ENCODE measurements at regions not wholly inside any gene's neighbourhood (a gene's known extent, or its start where the extent isn't known, plus 50 kb on each side); places are given as distances from the start of the nearest gene placed in this dataset.

- H3K4me2 ChIP-seq (ENCODE audit: low read depth, low read length, poor library complexity, severe bottlenecking), result no peak overlapping the region
- no peaks in the 10 kb centered on the region for H3K4me1 ChIP-seq (ENCODE audit: low read length)
- no peaks in the 10 kb centered on the region for H3K36me3 ChIP-seq (ENCODE audit: insufficient read depth, low read length)
- H4K20me1 ChIP-seq (ENCODE audit: insufficient read depth, low read depth, low read length), result no peaks in the 10 kb centered on the region
- H2AFZ ChIP-seq (ENCODE audit: low read length), result no peak overlapping the region
- no peaks in the 10 kb centered on the region for H3K27me3 ChIP-seq (ENCODE audit: low read length)
- H3K9me3 ChIP-seq (ENCODE audit: low read length), result no peaks in the 10 kb centered on the region
- no peak overlapping the region for H3K4me3 ChIP-seq (ENCODE audit: low read length)
- H3K27ac ChIP-seq (ENCODE audit: low read length), result no peak overlapping the region
- H3K9ac ChIP-seq (ENCODE audit: low read length), result no peak overlapping the region
- no peaks in the 10 kb centered on the region for H3K79me2 ChIP-seq (ENCODE audit: low read length)
- H3K9me2 ChIP-seq (replicated peaks; ENCODE audit: insufficient read depth, low read length), result no peaks in the 10 kb centered on the region
- no peak for DNase-seq
Observed at GRCh38 chr2:13128139-13128538, 411.4 kb downstream of the TRIB2 start.

GRCh38 chr2:13135369-13135768, 418.6 kb downstream of the TRIB2 start:
- Histone ChIP-seq H3K9me3 (ENCODE audit: low read length) (no peaks in the 10 kb centered on the region; the same call in 1 of the 2 replicates), H3K36me3 (ENCODE audit: insufficient read depth, low read length) (no peaks in the 10 kb centered on the region), H3K27ac (ENCODE audit: low read length) (no peak overlapping the region), H3K9ac (ENCODE audit: low read length) (no peak overlapping the region), H3K9me2 (replicated peaks; ENCODE audit: insufficient read depth, low read length) (no peaks in the 10 kb centered on the region), H4K20me1 (ENCODE audit: insufficient read depth, low read depth, low read length) (no peaks in the 10 kb centered on the region), H2AFZ (ENCODE audit: low read length) (no peak overlapping the region), H3K4me2 (ENCODE audit: low read depth, low read length, poor library complexity, severe bottlenecking) (no peak overlapping the region), H3K4me1 (ENCODE audit: low read length) (no peaks in the 10 kb centered on the region), H3K27me3 (ENCODE audit: low read length) (no peaks in the 10 kb centered on the region), H3K79me2 (ENCODE audit: low read length) (no peaks in the 10 kb centered on the region), H3K4me3 (ENCODE audit: low read length) (no peak overlapping the region)
- DNase-seq, result no peak

- Histone ChIP-seq H3K9me2 (replicated peaks; ENCODE audit: insufficient read depth, low read length) (no peaks in the 10 kb centered on the region), H3K4me2 (ENCODE audit: low read depth, low read length, poor library complexity, severe bottlenecking) (no peak overlapping the region), H2AFZ (ENCODE audit: low read length) (no peak overlapping the region)
Observed at GRCh38 chr2:13135856-13136255, 419.1 kb downstream of the TRIB2 start.

GRCh38 chr2:13137679-13138078, 420.9 kb downstream of the TRIB2 start:
- Histone ChIP-seq H3K36me3 (ENCODE audit: insufficient read depth, low read length) (no peaks in the 10 kb centered on the region), H3K4me1 (ENCODE audit: low read length) (no peaks in the 10 kb centered on the region), H3K9me3 (ENCODE audit: low read length) (no peaks in the 10 kb centered on the region; the same call in 1 of the 2 replicates), H3K4me2 (ENCODE audit: low read depth, low read length, poor library complexity, severe bottlenecking) (no peak overlapping the region), H3K9me2 (replicated peaks; ENCODE audit: insufficient read depth, low read length) (no peaks in the 10 kb centered on the region), H4K20me1 (ENCODE audit: insufficient read depth, low read depth, low read length) (no peaks in the 10 kb centered on the region), H3K9ac (ENCODE audit: low read length) (no peak overlapping the region), H3K27ac (ENCODE audit: low read length) (no peak overlapping the region), H3K4me3 (ENCODE audit: low read length) (no peak overlapping the region), H2AFZ (ENCODE audit: low read length) (no peak overlapping the region), H3K27me3 (ENCODE audit: low read length) (no peaks in the 10 kb centered on the region), H3K79me2 (ENCODE audit: low read length) (no peaks in the 10 kb centered on the region)
- DNase-seq, result no peak

More at GRCh38 chr2:13135856-13136255, 419.1 kb downstream of the TRIB2 start:
- H3K79me2 ChIP-seq (ENCODE audit: low read length), result no peaks in the 10 kb centered on the region
- no peaks in the 10 kb centered on the region; the same call in 1 of the 2 replicates for H3K9me3 ChIP-seq (ENCODE audit: low read length)
- no peak overlapping the region for H3K4me3 ChIP-seq (ENCODE audit: low read length)
- no peaks in the 10 kb centered on the region for H4K20me1 ChIP-seq (ENCODE audit: insufficient read depth, low read depth, low read length)
- no peaks in the 10 kb centered on the region for H3K4me1 ChIP-seq (ENCODE audit: low read length)
- no peak for DNase-seq
- H3K36me3 ChIP-seq (ENCODE audit: insufficient read depth, low read length), result no peaks in the 10 kb centered on the region
- no peaks in the 10 kb centered on the region for H3K27me3 ChIP-seq (ENCODE audit: low read length)
- no peak overlapping the region for H3K27ac ChIP-seq (ENCODE audit: low read length)
- H3K9ac ChIP-seq (ENCODE audit: low read length), result no peak overlapping the region

DNA sequence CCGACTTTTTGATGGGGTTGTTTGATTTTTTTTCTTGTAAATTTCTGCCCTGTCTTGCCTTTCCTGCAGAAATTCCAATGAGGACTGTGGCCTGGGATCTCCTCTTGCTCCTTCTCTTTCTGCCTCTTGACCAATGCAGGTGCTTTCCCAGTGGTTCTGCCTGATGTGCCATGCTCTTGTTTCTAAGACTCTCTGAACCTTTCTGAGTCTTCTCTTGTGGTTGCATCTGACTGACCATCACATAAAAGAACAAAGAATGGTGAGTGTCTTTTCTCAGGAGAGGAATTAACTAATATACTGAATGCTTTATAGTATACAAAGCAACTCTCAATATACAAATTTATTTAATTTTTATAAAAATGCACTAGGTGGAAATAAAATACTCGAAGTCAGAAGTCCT, 424.6 kb downstream of the TRIB2 start:
- Histone ChIP-seq H3K4me3 (ENCODE audit: low read length) (no peak overlapping the region), H2AFZ (ENCODE audit: low read length) (no peak overlapping the region), H3K27ac (ENCODE audit: low read length) (no peak overlapping the region), H3K79me2 (ENCODE audit: low read length) (no peaks in the 10 kb centered on the region), H3K4me1 (ENCODE audit: low read length) (no peaks in the 10 kb centered on the region), H3K27me3 (ENCODE audit: low read length) (no peaks in the 10 kb centered on the region), H3K9me3 (ENCODE audit: low read length) (no peaks in the 10 kb centered on the region; the same call in 1 of the 2 replicates), H3K9me2 (replicated peaks; ENCODE audit: insufficient read depth, low read length) (no peaks in the 10 kb centered on the region), H3K9ac (ENCODE audit: low read length) (no peak overlapping the region), H4K20me1 (ENCODE audit: insufficient read depth, low read depth, low read length) (no peaks in the 10 kb centered on the region), H3K4me2 (ENCODE audit: low read depth, low read length, poor library complexity, severe bottlenecking) (no peak overlapping the region), H3K36me3 (ENCODE audit: insufficient read depth, low read length) (no peaks in the 10 kb centered on the region)
- no peak for DNase-seq

DNA sequence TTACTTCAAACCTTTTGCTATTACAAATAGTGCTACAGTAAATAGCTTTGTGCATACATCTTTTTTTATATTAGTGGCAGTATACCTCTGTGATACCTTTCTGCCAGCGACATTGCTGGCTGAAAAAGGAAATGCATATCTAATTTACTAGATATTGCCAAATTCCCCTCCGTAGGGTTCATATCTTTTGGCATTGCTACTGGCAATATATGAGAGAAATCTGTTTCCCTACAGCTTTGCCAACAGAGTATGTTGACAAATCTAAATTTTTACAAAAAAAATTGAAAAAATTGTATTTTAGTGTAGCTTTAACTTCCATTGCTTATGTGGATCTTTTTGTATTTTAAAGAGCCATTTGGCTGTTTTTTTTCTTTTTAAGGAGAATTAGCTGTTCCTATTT, 426.7 kb downstream of the TRIB2 start:
- Histone ChIP-seq H3K4me2 (ENCODE audit: low read depth, low read length, poor library complexity, severe bottlenecking) (no peak overlapping the region), H3K9me2 (replicated peaks; ENCODE audit: insufficient read depth, low read length) (no peaks in the 10 kb centered on the region), H3K36me3 (ENCODE audit: insufficient read depth, low read length) (no peaks in the 10 kb centered on the region), H3K9ac (ENCODE audit: low read length) (no peak overlapping the region), H3K4me1 (ENCODE audit: low read length) (no peaks in the 10 kb centered on the region), H3K79me2 (ENCODE audit: low read length) (no peaks in the 10 kb centered on the region), H3K27ac (ENCODE audit: low read length) (no peak overlapping the region), H4K20me1 (ENCODE audit: insufficient read depth, low read depth, low read length) (no peaks in the 10 kb centered on the region), H3K9me3 (ENCODE audit: low read length) (no peaks in the 10 kb centered on the region; the same call in 1 of the 2 replicates), H3K4me3 (ENCODE audit: low read length) (no peak overlapping the region), H2AFZ (ENCODE audit: low read length) (no peak overlapping the region), H3K27me3 (ENCODE audit: low read length) (no peaks in the 10 kb centered on the region)
- no peak for DNase-seq

- no peak for DNase-seq
Observed at GRCh38 chr2:13156916-13157315, 440.2 kb downstream of the TRIB2 start.

GRCh38 chr2:13158466-13158865, 441.7 kb downstream of the TRIB2 start:
- Histone ChIP-seq H2AFZ (ENCODE audit: low read length) (no peak overlapping the region), H3K36me3 (ENCODE audit: insufficient read depth, low read length) (no peaks in the 10 kb centered on the region), H4K20me1 (ENCODE audit: insufficient read depth, low read depth, low read length) (no peaks in the 10 kb centered on the region), H3K79me2 (ENCODE audit: low read length) (no peaks in the 10 kb centered on the region), H3K27ac (ENCODE audit: low read length) (no peak overlapping the region), H3K9me3 (ENCODE audit: low read length) (no peaks in the 10 kb centered on the region), H3K27me3 (ENCODE audit: low read length) (no peaks in the 10 kb centered on the region), H3K9ac (ENCODE audit: low read length) (no peak overlapping the region), H3K4me2 (ENCODE audit: low read depth, low read length, poor library complexity, severe bottlenecking) (no peak overlapping the region), H3K9me2 (replicated peaks; ENCODE audit: insufficient read depth, low read length) (no peaks in the 10 kb centered on the region), H3K4me1 (ENCODE audit: low read length) (no peaks in the 10 kb centered on the region), H3K4me3 (ENCODE audit: low read length) (no peak overlapping the region)
- DNase-seq, result no peak

More at GRCh38 chr2:13156916-13157315, 440.2 kb downstream of the TRIB2 start:
- no peak overlapping the region for H3K27ac ChIP-seq (ENCODE audit: low read length)
- no peak overlapping the region for H3K9ac ChIP-seq (ENCODE audit: low read length)
- H3K4me1 ChIP-seq (ENCODE audit: low read length), result no peaks in the 10 kb centered on the region
- H3K4me3 ChIP-seq (ENCODE audit: low read length), result no peak overlapping the region
- no peaks in the 10 kb centered on the region for H4K20me1 ChIP-seq (ENCODE audit: insufficient read depth, low read depth, low read length)
- no peak overlapping the region for H2AFZ ChIP-seq (ENCODE audit: low read length)
- H3K36me3 ChIP-seq (ENCODE audit: insufficient read depth, low read length), result no peaks in the 10 kb centered on the region
- H3K27me3 ChIP-seq (ENCODE audit: low read length), result no peaks in the 10 kb centered on the region
- H3K4me2 ChIP-seq (ENCODE audit: low read depth, low read length, poor library complexity, severe bottlenecking), result no peak overlapping the region
- H3K79me2 ChIP-seq (ENCODE audit: low read length), result no peaks in the 10 kb centered on the region
- no peaks in the 10 kb centered on the region for H3K9me2 ChIP-seq (replicated peaks; ENCODE audit: insufficient read depth, low read length)
- no peaks in the 10 kb centered on the region for H3K9me3 ChIP-seq (ENCODE audit: low read length)

GRCh38 chr2:13180729-13181128, 464.0 kb downstream of the TRIB2 start:
- Histone ChIP-seq H3K4me2 (ENCODE audit: low read depth, low read length, poor library complexity, severe bottlenecking) (no peak overlapping the region), H3K4me1 (ENCODE audit: low read length) (no peaks in the 10 kb centered on the region), H2AFZ (ENCODE audit: low read length) (no peak overlapping the region), H3K27me3 (ENCODE audit: low read length) (no peaks in the 10 kb centered on the region), H3K9me2 (replicated peaks; ENCODE audit: insufficient read depth, low read length) (no peaks in the 10 kb centered on the region), H3K4me3 (ENCODE audit: low read length) (no peak overlapping the region), H3K79me2 (ENCODE audit: low read length) (no peaks in the 10 kb centered on the region), H3K27ac (ENCODE audit: low read length) (no peak overlapping the region), H3K9ac (ENCODE audit: low read length) (no peak overlapping the region), H4K20me1 (ENCODE audit: insufficient read depth, low read depth, low read length) (no peaks in the 10 kb centered on the region), H3K36me3 (ENCODE audit: insufficient read depth, low read length) (no peaks in the 10 kb centered on the region), H3K9me3 (ENCODE audit: low read length) (0 out of 2 replicates have a peak, but pooled peaks cover 4% of the 10 kb centered on the region)
- no peak for DNase-seq

All from Karpas-422 (cell line).